ENCODE measurements at regions not wholly inside any gene's neighbourhood (a gene's known extent, or its start where the extent isn't known, plus 50 kb on each side); places are given as distances from the start of the nearest gene placed in this dataset.

GRCh38 chr3:132772252-132772651 lies 50.0 kb upstream of the NPHP3 start:
- no peak for TF ChIP-seq CTCF (IDR thresholded peaks at IDR 0.05)
- no peak for TF ChIP-seq POLR2A (IDR thresholded peaks at IDR 0.05)

All from lower leg skin (tissue), 3 donors.